ENCODE measurements at regions not wholly inside any gene's neighbourhood (a gene's known extent, or its start where the extent isn't known, plus 50 kb on each side); places are given as distances from the start of the nearest gene placed in this dataset.

GRCh38 chr9:88659126-88659525, 124.1 kb downstream of the NXNL2 start:
- no peak for DNase-seq

GRCh38 chr9:88660611-88661010, 125.6 kb downstream of the NXNL2 start:
- no peak for DNase-seq

- DNase-seq = no peak
Measured at GRCh38 chr9:88661759-88662158, 126.8 kb downstream of the NXNL2 start.

- DNase-seq = no peak
Measured at GRCh38 chr9:88663771-88664419, 128.9 kb downstream of the NXNL2 start.

- DNase-seq = no peak
Measured at GRCh38 chr9:88664773-88665172, 129.8 kb downstream of the NXNL2 start.

GRCh38 chr9:88672874-88673689, 138.1 kb downstream of the NXNL2 start:
- no peak for DNase-seq

- DNase-seq = no peak
Measured at GRCh38 chr9:88673886-88674285, 138.9 kb downstream of the NXNL2 start.

- DNase-seq = no peak
Measured at GRCh38 chr9:88676644-88677043, 141.7 kb downstream of the NXNL2 start.

GRCh38 chr9:88678008-88678407, 143.0 kb downstream of the NXNL2 start:
- DNase-seq = no peak

GRCh38 chr9:88678431-88678830, 143.5 kb downstream of the NXNL2 start:
- no peak for DNase-seq

- no peak for DNase-seq
Measured at GRCh38 chr9:88680041-88680440, 145.1 kb downstream of the NXNL2 start.

- DNase-seq = no peak
Measured at GRCh38 chr9:88680505-88681160, 145.7 kb downstream of the NXNL2 start.

GRCh38 chr9:88681434-88681833, 146.5 kb downstream of the NXNL2 start:
- DNase-seq = no peak

- DNase-seq = no peak
Measured at GRCh38 chr9:88682431-88682831, 147.5 kb downstream of the NXNL2 start.

GRCh38 chr9:88684046-88684445, 149.1 kb downstream of the NXNL2 start:
- no peak for DNase-seq

GRCh38 chr9:88684845-88685244, 149.9 kb downstream of the NXNL2 start:
- DNase-seq = no peak

- no peak for DNase-seq
Measured at GRCh38 chr9:88685966-88686365, 151.0 kb downstream of the NXNL2 start.

GRCh38 chr9:88689509-88690298, 154.7 kb downstream of the NXNL2 start:
- DNase-seq = no peak

- no peak for DNase-seq
Measured at GRCh38 chr9:88690628-88691027, 155.7 kb downstream of the NXNL2 start.

GRCh38 chr9:88691091-88691490, 156.1 kb downstream of the NXNL2 start:
- no peak for DNase-seq

- DNase-seq = no peak
Measured at GRCh38 chr9:88691811-88692210, 156.8 kb downstream of the NXNL2 start.

GRCh38 chr9:88692827-88693226, 157.8 kb downstream of the NXNL2 start:
- DNase-seq = no peak

GRCh38 chr9:88694625-88695024, 159.6 kb downstream of the NXNL2 start:
- DNase-seq = no peak

Measured in activated CD8-positive, alpha-beta memory T cell treated with anti-CD3 and anti-CD28 coated beads for 24 hours (primary cell).